ENCODE measurements at regions not wholly inside any gene's neighbourhood (a gene's known extent, or its start where the extent isn't known, plus 50 kb on each side); places are given as distances from the start of the nearest gene placed in this dataset.
A peak's percentile ranks its signal among the peaks of the same experiment; 100 is the strongest.

GRCh38 chr19:5290336-5291262 is 50.0 kb downstream of the PTPRS start:
- H3K27ac ChIP-seq: peak overlapping the region in 3 of 4 donors; percentile 59 to 91 (median 90)

GRCh38 chr19:5289060-5289990 is 51.3 kb downstream of the PTPRS start:
- 65 to 78% methylated on average over 2 to 15 of the region's 18 CpGs for WGBS, 2 donors (ENCODE audit: low coverage in 1 of 2)
- no peaks in the 10 kb centered on the region for H3K27me3 ChIP-seq
- H3K27ac ChIP-seq: peak overlapping the region in 3 of 4 donors; percentile 62 to 91 (median 90)
- H3K4me1 ChIP-seq: peaks cover 0 to 77% (median 11%) of the 10 kb centered on the region in 3 donors
- no peak for TF ChIP-seq POLR2A (IDR thresholded peaks at IDR 0.05)
- no peak for TF ChIP-seq POLR2AphosphoS5 (IDR thresholded peaks at IDR 0.05)
- no peak for TF ChIP-seq CTCF (IDR thresholded peaks at IDR 0.05)
- TF ChIP-seq EP300 (IDR thresholded peaks at IDR 0.05): no peak
- peaks cover 0 to 21% of the 10 kb centered on the region in 2 donors for H3K36me3 ChIP-seq
- H3K9me3 ChIP-seq: no peaks in the 10 kb centered on the region
- ATAC-seq: no peak
- H3K4me3 ChIP-seq: peak overlapping the region in 1 of 2 donors; percentile 91

More at GRCh38 chr19:5290336-5291262, 50.0 kb downstream of the PTPRS start:
- no peak for ATAC-seq
- H3K9me3 ChIP-seq: no peaks in the 10 kb centered on the region
- peaks cover 0 to 78% (median 11%) of the 10 kb centered on the region in 3 donors for H3K4me1 ChIP-seq
- peaks cover 0 to 8% of the 10 kb centered on the region in 2 donors for H3K36me3 ChIP-seq
- WGBS, 2 donors (ENCODE audit: low coverage in 1 of 2): 0% methylated on average over 1 of the region's 29 CpGs; no CpG with 5 or more reads in 1 of the 2 donors
- TF ChIP-seq POLR2A (IDR thresholded peaks at IDR 0.05) (no peak), CTCF (IDR thresholded peaks at IDR 0.05) (no peak), POLR2AphosphoS5 (IDR thresholded peaks at IDR 0.05) (no peak), EP300 (IDR thresholded peaks at IDR 0.05) (no peak)
- no peaks in the 10 kb centered on the region for H3K27me3 ChIP-seq
- H3K4me3 ChIP-seq: peak overlapping the region in 1 of 2 donors; percentile 91

DNA sequence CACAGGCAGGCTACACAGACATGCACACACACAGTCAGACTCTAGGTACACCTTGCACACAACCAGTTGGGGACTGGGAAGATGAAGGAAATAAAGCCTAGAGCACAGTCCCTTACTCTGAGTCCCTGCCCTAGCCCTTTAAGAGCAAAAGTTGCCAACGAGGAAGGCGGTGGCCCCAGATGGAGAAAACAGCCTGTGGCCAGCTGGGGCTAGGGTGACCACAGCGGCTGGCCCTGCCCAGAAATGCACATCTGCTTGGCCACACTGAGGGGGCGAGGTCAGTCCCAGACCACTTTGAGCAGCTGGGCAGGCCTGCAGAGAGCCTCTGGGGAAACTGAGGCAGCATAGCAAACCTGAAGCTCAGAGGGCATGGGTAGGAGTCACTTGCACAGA is 52.3 kb downstream of the PTPRS start:
- Histone ChIP-seq H3K27ac (peak overlapping the region in 3 of 4 donors; percentile 22 to 90 (median 62)), H3K36me3 (peaks cover 0 to 30% of the 10 kb centered on the region in 2 donors), H3K9me3 (no peaks in the 10 kb centered on the region), H3K4me3 (peak overlapping the region in 1 of 2 donors; percentile 91), H3K4me1 (peaks cover 0 to 76% (median 11%) of the 10 kb centered on the region in 3 donors), H3K27me3 (no peaks in the 10 kb centered on the region)
- ATAC-seq: no peak
- TF ChIP-seq POLR2A (IDR thresholded peaks at IDR 0.05): no peak
- no peak for TF ChIP-seq POLR2AphosphoS5 (IDR thresholded peaks at IDR 0.05)
- TF ChIP-seq CTCF (IDR thresholded peaks at IDR 0.05): no peak
- no peak for TF ChIP-seq EP300 (IDR thresholded peaks at IDR 0.05)
- 70% methylated on average over 2 of the region's 4 CpGs; no CpG with 5 or more reads in 1 of the 2 donors for WGBS, 2 donors (ENCODE audit: low coverage in 1 of 2)

- no peak for TF ChIP-seq POLR2A (IDR thresholded peaks at IDR 0.05)
- TF ChIP-seq EP300 (IDR thresholded peaks at IDR 0.05): no peak
- no peak for TF ChIP-seq CTCF (IDR thresholded peaks at IDR 0.05)
- TF ChIP-seq POLR2AphosphoS5 (IDR thresholded peaks at IDR 0.05): no peak
- ATAC-seq: no peak
- Histone ChIP-seq H3K36me3 (peaks cover 0 to 30% of the 10 kb centered on the region in 2 donors), H3K4me1 (peaks cover 0 to 76% (median 12%) of the 10 kb centered on the region in 3 donors), H3K27me3 (no peaks in the 10 kb centered on the region), H3K27ac (peak overlapping the region in 3 of 4 donors; percentile 37 to 47 (median 38)), H3K9me3 (no peaks in the 10 kb centered on the region), H3K4me3 (no peak overlapping the region)
- 68 to 72% methylated on average over 3 to 5 of the region's 5 CpGs for WGBS, 2 donors (ENCODE audit: low coverage in 1 of 2)
Observed at GRCh38 chr19:5287066-5287465, 53.5 kb downstream of the PTPRS start.

Data from gastroesophageal sphincter (tissue), 4 donors.